Right renal cortex interstitium (tissue), 3 donors: ENCODE measurements at regions not wholly inside any gene's neighbourhood (a gene's known extent, or its start where the extent isn't known, plus 50 kb on each side); places are given as distances from the start of the nearest gene placed in this dataset.
"Not testable (repeated sequence)": the region's sequence is repeated elsewhere in the genome, so short reads cannot be mapped to it uniquely, and the experiment has no call there.

Experiments
- DNase-seq, 3 donors: peaks; one replicate each; pipeline ENCODE4 v3.0.0-alpha.2; 2013; ENCODE audit warnings: low read depth in 3 of 3, low spot score in 2 of 3

DNA sequence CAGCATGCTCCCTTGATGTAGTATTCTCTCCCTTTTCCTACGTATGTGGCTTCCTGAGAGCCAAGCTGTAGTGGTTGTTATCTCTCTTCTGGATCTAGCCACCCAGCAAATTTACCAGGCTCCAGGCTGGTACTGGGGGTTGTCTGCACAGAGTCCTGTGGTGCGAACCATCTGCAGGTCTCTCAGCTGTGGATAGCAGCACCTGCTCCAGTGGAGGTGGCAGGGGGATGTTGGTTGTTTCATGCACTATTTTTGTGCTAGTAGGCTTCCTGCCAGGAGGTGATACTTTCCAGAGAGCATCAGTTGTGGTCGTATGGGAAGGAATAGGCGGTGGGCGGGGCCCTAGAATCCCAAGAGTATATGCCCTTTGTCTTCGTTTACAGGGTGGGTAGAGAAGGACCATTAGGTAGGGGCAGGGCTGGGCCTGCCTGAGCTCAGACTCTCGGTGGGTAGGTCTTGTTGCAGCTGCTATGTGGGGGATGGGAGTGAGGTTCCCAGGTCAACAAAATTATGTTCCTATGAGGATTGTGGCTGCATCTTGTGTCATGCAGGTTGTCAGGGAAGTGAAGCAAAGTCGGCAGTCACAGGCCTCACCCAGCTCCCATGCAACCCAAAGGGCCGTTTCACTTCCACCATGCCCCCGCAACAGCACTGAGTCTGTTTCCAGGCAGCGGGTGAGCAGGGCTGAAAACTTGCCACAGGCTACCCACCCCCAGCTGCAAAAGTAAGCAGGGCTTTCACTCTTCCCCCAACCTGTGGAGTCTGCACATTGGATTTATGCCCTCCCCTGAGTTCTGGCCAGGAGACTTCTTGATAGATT, 1139.5 kb downstream of the BCL11A start:
- DNase-seq = no peak

DNA sequence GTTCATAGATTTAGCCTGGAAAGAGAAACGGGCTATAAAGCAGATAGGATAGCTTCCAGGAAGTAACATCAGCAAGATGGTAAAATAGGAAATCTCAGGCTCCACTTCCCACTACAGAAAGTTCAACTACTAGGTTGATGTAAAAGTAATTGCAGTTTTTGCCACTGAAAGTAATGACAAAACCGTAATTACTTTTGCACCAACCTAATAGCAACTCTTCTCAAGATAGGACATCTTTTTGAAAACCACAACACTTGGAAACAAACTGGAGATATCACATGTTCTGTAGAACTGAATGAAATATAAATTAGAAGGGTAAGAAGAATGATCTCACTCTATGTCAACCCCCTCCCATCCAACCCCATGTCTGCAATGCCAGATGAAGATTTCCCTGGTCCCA, 1154.3 kb downstream of the BCL11A start:
- no peak for DNase-seq

DNA sequence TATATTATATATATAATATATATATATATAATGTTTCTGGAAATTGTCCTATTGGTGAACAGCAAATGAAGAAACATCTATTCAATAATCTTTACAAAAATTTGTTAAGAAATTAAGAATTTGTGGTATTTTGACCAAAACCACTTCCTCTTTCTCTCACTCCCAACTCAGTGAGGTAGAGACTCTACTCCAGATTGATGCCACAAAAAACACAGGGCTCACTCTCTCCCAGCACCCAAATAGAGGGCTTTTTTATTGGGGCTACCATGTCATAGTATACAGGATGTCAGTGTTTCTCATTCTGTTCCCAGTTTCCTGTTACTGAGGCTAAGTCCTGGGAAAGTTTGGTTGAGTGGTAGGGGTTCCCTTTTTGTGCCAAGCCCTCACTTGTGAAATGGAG, 1155.4 kb downstream of the BCL11A start:
- no peak for DNase-seq

DNA sequence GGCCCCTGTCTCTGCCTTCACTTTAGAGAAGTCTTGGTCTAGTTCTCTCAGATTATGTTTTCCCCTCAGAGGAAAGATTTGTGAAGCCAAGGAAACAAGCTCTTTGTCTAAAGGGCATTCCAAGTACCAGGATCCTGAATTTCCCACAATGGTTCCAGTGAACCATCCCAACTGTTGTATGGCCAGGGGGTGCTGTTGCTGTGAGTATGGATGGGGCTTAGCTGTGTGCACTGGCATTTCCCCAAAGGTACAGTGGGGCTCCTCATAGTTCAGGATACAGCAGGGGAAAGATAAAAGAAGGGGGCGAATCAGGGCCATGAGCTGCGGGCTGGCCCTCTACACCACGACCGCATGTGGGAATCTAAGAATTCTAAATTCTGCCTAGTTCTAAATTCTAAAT, 1154.0 kb upstream of the FANCL start:
- DNase-seq = no peak

DNA sequence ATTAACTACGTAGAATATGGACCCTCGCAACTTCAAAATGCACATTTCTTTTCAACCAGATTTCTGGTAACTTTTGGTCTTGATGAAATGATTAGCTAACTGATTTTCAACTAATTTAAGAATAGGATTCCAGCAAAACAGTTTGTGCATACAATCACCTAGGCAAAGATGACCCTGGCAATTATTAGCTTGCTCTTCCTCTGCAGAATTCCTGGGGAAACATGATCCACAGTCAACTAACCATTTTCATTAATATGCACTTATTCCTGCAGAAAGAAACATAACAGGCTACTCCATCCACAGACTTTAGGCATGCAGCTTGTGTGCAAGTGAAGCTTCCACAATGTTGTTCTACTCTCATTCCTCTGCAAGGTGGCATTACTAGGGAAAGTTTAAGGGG, 1150.8 kb upstream of the FANCL start:
- no peak for DNase-seq

DNA sequence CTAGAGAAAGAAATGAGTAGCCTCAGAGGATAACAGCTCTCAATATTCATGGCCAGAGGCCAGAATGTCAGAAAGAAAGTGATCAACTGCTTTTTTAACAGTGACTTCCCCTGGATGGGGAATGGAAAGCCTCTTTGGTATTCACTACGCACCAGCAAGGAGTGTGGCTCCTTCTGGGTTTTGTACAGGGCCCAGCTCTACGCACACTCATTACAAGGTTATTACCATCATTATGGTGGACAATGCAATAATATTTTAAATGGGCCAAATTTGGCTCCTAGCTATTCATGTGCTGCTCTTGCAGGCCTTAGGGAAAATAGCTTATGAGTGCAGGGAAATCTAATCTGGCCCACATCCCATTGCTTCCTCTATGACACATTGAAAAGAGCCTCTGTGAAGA, 1149.5 kb upstream of the FANCL start:
- DNase-seq = no peak

DNA sequence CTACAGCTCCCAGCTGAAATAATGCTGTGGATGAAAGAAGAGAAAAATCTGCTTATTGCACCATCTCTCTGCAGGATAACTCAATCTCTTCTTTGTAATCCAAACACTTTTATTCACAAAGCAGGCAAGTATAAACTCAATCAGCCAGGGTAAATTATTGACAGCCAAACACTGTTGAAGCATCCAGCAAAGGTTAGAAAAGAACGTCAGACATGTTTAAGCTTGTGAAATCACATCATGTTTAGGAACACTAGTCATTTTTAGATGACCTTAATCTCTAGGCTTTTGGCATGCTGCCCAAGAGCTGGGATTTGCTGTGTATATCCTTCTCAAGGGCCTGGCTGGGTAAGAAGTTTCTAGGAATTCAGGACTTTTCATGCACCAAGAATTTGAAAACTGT, 1148.1 kb upstream of the FANCL start:
- DNase-seq = no peak

DNA sequence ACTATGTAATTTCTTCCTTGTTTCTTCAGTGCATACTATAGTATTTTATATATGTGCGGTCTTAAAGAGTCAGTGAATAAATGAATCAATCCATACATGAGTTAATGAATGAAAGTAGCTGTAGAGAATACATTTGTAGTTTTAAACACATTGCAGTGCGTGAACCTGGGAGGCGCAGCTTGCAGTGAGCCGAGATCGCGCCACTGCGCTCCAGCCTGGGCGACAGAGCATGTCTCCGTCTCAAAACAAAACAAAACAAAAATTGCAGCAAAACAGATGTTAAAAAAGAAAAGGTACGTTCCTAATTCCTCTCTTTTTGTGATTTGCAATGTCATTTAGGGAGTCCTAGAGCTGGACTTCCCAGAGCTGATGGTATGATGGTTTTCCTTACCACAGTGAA, 1144.8 kb upstream of the FANCL start:
- no peak for DNase-seq

DNA sequence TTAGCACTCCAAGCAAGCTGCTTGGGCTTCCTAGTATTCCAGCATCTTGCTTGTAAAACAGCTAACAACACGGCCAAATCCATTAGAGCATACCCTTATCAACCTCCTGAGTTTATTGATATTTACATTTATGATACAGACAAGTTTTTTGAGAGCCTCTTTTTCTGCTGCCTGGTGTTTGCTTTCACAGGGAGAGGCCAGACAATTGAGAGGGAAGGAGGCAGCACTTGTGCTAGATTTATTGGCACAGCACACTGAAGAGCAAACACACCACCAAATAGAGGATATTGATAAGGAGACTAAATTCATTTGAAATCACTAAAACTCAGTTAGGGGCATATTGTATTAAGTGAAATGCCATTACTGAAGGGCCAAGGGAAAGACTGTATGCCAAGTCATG, 1142.3 kb upstream of the FANCL start:
- no peak for DNase-seq

DNA sequence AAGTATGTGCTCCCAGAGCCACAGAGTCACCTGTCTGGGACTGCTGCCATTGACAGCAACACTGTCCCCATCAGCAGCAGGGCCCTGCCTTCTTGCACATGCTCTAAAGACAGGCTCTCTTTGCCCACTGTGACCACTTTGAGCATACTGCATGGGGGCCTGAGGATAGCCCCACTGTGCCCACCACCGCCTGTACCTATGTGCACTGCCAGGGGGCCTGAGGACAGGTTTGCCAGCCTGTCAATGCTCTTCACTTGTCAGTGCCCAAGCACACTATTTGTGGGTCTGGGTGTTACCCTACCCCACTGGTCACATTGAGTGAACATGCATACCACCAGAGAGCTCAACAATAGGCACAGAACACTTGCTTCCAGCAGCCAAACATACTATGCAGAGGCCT, 1137.0 kb upstream of the FANCL start:
- DNase-seq = no peak

DNA sequence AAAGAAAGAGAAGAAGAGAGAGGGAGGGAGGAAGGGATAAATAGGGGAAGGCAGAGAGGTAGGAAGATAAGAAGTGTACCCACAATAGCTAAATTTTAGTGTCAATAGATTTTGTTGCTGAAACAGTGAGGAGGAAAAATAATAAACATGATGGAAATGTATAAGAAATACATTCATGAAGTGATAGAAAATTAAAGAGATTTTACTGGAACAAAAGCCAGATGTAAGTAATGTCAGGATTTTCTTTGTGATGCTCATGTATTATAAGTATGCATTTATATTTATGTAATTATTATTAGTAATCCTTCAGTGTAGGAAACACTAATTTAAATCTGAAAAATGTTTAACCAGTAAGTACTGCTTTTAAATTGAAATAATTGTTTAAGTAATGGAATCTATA, 1125.2 kb upstream of the FANCL start:
- no peak for DNase-seq

DNA sequence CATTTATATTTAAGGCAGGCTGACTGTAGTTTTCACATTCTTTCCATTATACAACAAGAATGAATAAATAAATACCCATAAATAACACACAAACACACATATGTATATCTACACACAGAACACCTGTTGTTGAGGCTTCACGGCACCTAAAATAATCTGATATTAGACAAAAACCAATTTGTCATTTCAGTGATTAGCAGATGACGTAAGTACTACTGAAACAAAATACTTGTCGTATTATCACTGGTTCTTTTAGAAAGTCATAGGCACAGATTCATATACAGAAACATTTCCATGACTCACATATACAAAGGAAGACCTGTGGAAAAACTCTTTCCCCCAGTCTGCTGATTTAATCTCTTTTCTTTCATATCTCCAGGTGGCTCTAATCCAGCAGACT, 1113.4 kb upstream of the FANCL start:
- DNase-seq = no peak

DNA sequence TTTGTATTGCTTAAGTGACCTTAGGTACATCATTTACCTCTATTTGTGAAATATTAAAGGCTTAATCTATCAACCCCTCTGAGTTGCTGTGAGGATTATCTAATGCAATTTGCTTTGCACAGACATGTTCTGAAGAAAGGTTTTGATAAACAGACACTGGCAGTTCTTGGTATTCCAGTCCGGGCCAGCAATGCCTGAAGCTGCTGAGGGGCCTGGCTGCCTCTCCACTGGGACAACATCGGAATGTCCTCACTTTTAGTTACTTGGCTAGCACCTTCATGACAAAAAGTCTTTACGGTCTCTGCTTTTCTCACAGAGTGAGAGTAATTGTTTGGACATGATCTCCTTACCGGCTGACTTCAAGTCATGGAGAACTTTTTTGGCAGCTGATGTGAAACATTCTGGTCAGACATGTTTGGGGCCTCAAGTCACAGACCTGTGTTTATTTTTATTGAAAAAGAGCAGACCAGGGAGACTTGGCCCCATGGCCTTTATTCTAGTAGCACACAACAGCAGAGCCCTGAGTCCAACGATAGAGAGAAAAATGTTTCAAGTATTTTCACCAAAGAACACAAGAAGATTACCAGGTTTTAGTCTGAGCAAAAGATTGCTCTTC, 1112.3 kb upstream of the FANCL start:
- DNase-seq = no peak

DNA sequence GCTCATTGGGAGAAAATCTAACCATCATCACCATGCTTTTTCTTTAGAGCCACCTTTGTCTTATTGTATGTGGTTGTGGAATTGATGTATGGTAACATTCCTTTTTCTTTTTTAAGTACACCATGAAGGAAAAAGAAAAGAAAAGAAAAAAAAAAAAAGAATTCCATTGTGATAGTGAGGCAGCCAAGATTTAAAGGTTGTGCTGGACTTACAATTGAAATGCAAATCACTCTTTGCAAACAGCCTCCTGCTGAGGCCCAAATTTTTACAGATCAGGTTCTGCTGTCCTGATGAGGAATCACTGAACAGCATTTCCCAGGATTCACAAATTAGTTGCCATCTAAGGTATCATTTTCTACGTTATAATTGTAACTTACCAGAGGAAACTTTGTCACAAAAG, 1101.0 kb upstream of the FANCL start:
- DNase-seq = no peak

DNA sequence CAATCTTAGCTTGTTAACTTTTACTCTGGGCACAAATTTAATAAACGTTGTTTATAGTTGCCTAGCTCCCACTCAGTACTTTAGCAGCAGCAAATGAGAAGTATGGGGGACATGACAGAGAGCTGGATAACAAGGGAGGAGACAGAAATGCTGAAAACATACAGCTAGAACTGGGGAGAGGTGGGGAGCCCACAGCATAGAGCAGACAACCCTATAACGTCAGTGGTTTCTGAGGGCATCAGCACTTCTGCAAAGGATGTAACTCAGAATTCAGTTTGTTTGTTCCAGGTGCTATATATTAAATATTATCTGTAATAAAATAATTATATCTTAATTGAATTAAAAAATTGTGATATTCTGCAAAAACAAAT, 1098.7 kb upstream of the FANCL start:
- no peak for DNase-seq

DNA sequence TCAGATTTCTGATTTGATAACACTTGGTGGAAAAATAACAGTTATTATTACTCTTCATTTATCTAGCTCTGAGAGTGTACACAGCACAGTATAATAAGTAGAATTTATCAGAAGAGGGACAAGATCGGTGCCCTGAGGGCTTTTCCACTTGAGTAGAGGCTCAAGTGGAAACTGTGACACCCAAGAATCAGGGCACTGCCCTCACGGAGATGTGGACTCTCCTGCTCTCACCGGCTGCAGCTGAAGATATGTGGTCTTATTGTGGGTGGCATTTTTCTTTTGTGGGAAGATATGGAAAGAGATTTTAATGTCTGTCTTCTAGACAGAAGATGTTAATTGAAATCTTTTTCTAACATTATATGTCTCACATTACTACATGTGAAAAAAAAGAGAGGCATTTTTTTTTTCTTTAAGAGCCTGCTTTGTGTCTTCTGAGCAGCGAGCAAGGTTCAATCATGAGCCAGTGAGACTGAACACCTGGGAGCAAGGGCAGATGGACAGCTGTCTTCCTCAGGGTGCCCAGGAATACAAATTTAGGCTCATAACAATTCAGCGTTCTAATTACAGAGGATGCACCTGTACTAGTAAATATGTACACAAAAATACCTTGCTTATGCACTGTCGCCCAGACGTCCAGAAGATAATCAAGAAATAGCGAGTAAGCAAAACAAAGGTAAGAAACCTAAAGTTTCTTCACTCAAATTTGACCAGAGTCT, 1098.2 kb upstream of the FANCL start:
- DNase-seq = no peak

DNA sequence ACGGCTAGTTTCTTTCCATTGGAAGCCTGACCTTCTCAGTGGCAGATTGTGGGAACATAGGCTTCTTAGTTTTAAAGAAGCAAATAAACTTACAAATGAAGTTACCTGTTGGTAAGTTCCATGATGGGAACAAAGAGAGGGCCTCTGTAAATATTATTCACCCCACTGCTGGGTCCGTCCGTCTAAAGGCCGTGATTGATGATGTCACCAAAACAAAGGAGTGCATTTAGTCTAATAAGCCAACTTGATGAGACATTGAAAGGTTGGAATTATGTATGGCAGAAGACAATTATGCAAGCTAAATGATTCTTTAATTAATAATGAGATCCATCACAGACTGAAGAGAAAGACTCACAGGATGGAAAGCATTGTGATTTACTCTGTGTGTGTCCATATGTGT, 1091.9 kb upstream of the FANCL start:
- no peak for DNase-seq

DNA sequence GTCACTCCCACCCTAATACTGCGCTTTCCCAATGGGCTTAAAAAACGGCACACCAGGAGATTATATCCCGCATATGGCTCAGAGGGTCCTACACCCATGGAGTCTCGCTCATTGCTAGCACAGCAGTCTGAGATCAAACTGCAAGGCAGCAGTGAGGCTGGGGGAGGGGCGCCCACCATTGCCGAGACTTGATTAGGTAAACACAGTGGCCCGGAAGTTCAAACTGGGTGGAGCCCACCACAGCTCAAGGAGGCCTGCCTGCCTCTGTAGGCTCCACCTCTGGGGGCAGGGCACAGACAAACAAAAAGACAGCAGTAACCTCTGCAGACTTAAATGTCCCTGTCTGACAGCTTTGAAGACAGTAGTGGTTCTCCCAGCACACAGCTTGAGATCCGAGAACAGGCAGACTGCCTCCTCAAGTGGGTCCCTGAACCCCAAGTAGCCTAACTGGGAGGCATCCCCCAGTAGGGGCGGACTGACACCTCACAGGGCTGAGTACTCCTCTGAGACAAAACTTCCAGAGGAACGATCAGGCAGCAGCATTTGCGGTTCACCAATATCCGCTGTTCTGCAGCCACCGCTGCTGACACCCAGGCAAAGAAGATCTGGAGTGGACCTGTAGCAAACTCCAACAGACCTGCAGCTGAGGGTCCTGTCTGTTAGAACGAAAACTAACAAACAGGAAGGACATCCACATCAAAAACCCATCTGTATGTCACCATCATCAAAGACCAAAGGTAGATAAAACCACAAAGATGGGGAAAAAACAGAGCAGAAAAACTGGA, 1085.6 kb upstream of the FANCL start:
- not testable (repeated sequence) for DNase-seq

DNA sequence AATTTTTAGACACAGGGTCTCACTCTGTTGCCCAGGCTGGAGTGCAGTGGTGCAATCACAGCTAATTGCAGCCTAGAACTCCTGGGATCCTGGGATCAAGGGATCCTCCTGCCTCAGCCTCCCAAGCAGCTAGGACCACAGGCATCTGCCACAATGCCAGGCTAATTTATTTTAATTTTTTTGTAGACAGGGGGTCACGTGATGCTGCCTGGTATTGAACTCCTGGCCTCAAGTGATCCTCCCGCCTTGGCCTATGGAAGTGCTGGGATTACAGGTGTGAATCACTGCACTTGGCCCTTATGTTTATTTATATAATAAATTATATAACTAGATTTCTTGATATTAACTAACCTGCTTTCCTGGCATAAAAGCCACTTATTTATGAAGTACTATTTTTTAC, 1081.7 kb upstream of the FANCL start:
- DNase-seq = no peak

DNA sequence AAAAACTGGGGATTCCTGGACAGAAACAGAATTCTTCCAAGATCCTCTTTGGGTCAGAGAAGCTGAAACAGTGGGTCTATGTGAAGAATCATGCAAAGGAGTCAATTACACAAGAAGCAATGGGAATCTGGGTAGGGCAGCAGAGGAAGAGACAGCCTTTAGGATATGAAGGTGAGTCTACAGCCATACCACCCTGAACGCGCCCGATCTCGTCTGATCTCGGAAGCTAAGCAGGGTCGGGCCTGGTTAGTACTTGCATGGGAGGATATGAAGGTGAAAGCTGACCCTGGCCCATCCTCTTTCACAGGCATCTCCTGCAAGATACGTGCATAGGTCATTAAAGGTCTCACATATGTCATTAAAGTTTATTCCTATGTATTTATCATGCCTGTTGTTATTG, 1080.9 kb upstream of the FANCL start:
- DNase-seq = no peak

DNA sequence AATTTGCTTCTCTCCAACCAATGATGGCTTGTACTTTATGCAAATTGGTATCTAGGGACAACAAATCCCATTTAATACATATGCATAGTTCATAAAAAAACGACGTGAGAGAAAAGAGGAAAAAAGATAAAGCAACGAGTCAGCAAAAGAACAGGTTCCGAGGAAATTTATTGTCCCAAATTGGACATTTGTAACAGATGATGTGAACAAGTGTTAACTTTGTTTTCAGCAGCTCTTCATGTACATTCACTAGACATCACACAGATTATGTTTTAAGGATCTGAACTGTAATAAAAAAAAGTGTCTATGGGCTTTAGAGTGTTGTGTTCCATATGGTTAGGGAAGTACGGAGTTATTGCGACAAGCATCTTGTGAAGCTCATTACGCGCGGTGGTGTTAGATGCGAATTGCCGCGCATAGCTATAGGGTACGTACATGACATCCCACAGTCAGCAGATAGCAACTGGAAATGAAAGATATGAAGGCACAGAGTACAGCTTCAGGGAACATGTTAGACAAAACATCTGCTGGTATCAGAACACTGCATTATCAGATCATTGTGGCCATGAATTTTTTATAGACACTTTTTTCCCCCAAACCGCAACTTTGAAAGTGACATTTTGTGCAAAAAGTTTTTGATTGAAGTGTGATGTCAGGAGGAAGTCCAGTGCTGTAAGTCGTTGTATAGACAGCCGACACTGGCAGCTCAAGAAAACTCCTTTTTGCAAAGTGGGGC, 1073.1 kb upstream of the FANCL start:
- no peak for DNase-seq
